Activated T-helper 1 cell treated with anti-CD3 and anti-CD28 coated beads, Interleukin-2, amount 50 U/mL, for 16 hours (primary cell): ENCODE measurements at regions not wholly inside any gene's neighbourhood (a gene's known extent, or its start where the extent isn't known, plus 50 kb on each side); places are given as distances from the start of the nearest gene placed in this dataset.

ENCODE experiments used
- DNase-seq, 2 donors: peaks; one replicate each; pipeline ENCODE4 v3.0.0-alpha.2; 2020; ENCODE audit warnings: low read depth in 1 of 2, low spot score in 1 of 2

DNA sequence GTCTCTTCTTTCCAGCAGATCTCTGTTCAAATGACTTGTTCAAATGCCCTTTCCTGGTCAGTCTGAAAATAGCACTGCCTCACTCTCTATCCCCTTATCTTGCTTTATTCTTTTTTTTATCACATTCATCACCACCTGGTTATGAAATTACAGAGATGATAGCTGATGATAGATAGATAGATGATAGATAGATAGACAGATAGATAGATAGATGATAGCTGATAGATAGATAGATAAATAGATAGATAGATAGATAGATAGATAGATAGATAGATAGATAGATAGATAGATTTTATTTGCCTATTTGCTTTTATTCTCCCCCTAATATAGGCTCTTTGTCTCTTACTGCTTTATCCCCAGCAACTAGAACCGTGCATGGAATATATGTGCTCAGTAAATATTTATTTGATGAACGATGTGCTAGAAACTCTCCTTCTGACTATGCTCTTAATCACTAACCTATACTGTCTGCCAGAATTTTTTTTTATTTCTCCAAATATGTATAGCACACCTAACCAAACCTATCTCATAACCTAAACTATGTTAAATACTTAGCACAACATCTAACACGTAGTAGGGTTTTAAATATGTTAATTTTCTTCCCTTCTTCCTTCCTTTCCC lies 372.8 kb upstream of the DUSP10 start:
- no peak for DNase-seq

GRCh38 chr1:222109836-222110235 lies 367.9 kb upstream of the DUSP10 start:
- DNase-seq = no peak

- DNase-seq = no peak
Observed at GRCh38 chr1:222107975-222108374, 366.1 kb upstream of the DUSP10 start.

GRCh38 chr1:222107267-222107666 lies 365.4 kb upstream of the DUSP10 start:
- DNase-seq = no peak

DNA sequence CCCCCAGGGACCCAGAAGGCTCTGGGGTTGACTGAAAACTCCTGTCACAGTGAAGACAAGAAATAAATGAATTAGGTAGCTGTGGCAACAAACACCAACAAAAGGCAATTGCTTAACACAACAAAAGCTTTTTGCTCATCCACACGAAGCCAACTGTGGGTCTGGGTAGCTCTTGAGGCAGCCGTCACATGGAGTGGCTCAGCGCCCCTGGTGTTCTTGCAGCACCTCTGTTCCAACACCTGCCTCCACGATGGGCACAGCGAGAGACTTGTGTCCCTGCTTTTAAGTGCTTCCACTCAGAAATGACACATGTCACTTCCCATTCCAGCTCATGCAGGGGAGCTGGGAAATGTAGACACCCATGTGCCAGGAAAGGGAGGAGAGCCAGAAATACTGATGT lies 364.5 kb upstream of the DUSP10 start:
- DNase-seq = no peak

DNA sequence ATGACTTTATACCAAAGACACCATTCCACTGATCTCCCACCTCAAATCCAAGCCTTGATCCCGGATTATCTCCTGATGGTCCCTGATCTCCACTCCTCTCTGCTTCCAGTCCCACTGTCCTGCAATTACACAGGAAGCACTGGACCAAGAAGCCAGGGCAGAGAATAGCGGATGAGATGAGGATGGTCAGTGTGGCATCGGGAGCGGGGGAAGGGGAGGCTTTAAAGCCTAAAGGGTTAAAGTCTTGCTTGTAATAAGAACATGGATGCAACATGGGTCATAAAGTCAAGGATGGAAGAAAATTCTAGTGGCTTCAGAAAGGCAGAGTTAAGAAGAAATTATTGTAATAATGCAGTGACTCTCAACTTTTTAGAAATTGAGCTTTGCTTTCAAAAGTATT lies 364.0 kb upstream of the DUSP10 start:
- DNase-seq = no peak

DNA sequence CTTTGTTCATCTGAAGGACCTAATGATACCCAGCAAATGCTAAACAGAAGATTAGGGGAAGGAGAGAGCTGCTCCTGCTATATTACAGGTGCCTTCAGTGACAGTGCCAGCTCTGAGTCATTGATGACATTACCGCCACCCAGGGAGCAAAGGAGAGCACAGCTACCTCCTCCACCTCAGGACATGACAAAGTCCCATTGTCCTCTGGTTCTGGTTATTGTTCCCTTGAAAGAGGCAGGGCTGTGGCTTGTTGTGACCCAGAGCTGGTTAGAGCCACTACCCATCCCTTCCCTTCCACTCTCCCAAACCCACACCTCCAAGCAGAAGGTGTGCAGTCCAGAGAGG lies 363.5 kb upstream of the DUSP10 start:
- no peak for DNase-seq

DNA sequence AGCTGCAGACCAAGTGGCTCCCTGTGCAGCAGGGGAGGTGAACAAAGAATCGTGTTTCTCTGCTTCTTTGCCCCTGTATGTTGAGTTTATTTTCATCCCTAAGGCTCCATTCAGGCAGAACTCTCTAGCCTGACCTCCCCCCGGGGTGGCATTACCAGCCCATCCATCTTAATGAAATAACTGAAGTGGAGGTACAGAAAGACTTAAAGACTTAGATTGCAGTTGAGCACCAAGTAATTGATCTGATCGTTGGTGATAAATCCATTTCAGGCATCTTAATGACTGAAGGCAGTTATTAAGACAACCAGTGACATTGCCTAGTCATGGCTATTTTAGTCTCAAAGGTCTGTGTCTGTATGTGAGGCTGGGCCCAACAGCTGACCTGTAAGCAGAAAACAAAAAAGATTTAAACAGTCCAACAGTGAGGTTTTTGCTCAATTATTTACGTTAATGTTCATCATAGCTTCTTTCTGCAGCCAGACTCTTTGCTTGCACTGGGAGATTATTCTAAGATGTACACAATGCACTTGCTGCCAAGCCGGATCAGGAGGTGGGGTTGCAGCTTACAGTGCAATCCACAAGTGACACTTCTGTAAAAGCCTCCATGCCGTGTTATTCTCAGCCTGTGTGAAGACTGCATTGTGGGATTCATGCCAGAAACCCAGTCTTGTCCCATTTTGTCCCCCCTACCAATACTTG lies 363.0 kb upstream of the DUSP10 start:
- DNase-seq = no peak

GRCh38 chr1:222104097-222104496 lies 362.2 kb upstream of the DUSP10 start:
- DNase-seq = no peak

DNA sequence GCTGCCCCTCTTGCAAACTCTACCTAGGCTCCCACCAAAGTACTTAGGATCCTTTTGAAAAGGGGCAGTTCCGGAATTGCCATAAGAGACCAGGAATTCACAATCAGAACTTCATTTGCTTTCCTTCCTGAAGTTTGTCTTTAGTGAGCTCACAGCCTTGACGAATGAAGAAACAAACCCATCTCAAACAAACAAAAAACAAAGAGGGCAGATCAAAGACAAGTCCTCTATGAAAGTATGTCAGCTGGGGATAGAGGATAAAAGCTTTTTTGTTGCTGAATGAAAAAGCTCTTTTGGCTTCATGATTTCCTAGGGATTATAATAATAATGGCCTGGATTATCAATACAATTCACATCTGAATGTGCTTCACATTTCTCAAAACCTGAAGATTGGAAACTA lies 357.9 kb upstream of the DUSP10 start:
- no peak for DNase-seq

DNA sequence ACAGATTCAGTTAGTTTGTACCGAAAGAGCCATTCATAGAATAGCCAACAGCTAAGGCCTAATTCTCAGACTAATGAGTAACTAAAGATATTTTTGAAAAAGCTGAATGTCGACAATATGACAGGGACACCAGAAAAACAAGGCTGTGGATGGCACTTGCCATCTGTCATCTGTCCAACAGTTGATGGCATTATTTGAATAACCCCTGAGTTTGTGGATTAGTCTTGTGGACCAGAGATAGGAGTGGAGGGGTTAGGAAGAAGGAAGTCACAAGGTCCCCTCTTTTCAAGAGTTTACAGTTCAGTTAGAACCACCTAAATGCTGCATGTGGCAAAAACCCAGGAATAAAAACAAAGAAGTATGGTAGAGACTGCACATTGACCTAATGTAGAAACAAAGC lies 356.5 kb upstream of the DUSP10 start:
- no peak for DNase-seq

- DNase-seq = no peak
Observed at GRCh38 chr1:222097588-222097987, 355.7 kb upstream of the DUSP10 start.

GRCh38 chr1:222096883-222097282 lies 355.0 kb upstream of the DUSP10 start:
- no peak for DNase-seq

- no peak for DNase-seq
Observed at GRCh38 chr1:222096476-222096772, 354.5 kb upstream of the DUSP10 start.

GRCh38 chr1:222095606-222096475 lies 354.0 kb upstream of the DUSP10 start:
- DNase-seq = peak; percentile 18 to 40

- no peak for DNase-seq
Observed at GRCh38 chr1:222093518-222093917, 351.6 kb upstream of the DUSP10 start.

DNA sequence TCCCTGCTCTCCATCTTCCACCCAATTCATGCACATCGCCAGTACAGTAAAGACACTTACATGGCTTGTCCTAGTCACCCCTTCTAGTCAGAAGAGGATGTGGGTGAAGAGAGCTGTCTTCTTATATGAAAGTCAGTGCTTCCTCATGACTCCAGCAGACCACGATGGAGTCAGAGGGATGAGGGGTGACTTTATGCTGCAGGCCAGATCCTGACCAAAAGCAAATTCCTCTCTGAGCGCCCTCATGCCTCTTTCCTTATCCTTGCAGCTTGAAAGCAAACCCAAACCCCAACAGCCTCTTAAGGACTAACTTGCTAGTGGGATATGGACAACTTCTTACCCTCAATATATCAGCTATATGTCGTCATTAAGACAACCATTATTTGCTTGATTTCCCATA lies 348.2 kb upstream of the DUSP10 start:
- no peak for DNase-seq

GRCh38 chr1:222087221-222087920 lies 345.5 kb upstream of the DUSP10 start:
- no peak for DNase-seq

DNA sequence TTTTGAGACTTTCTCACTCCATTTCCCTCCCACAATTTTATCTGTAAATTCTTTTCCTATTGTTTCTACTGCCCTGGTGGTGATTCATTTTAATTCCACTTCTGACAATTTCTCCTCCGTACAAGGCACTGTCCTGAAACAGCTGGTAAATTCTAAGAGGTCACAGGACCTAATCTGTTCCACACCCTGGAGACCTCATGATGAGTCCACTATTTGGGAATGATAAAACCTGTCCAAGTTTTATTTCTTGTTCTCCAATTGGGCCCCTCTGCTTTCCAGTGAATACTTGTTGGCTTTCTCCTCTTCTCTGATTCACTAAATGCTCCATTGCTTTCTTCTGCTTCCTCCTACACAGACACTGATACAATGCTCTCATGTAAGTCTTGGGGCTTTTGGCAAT lies 343.1 kb upstream of the DUSP10 start:
- no peak for DNase-seq

GRCh38 chr1:222084048-222084447 lies 342.2 kb upstream of the DUSP10 start:
- no peak for DNase-seq

DNA sequence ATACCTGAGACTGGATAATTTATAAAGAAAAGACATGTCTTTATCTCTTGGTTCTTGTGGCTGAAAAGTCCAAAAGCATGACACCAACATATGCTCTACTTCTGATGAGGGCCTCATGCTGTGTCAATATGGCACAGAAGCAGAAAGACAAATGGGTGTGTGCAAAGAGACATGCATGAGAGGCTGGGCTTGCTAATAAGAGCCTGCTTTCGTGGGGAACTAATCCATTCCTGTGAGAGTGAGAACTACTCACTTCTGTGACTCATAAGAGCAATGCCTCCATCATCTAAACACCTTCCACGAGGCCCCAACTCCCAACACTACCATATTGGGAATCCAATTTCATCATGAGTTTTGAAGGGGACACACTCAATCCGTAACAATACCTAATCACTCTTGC lies 340.0 kb upstream of the DUSP10 start:
- DNase-seq = no peak

DNA sequence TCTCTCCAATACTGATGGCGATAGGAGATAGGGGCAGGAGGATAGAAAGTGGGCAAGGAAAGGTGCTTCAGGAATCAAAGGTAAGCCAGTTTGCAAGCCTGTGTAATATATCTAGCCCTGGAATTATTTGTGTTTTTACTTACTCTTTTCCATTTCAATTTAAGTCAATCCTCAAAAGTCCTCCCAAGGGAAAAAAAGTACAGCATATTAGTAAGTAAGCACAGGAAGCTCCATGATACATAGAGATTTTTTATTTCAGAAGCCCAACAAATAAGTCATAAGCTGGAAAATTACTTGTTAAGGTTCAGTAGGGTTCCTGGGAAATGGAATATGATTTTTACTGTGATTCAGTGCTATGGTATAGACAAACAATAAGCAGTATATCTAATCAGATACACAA lies 337.7 kb upstream of the DUSP10 start:
- no peak for DNase-seq
